HTR-8/SVneo (cell line): ENCODE measurements at regions not wholly inside any gene's neighbourhood (a gene's known extent, or its start where the extent isn't known, plus 50 kb on each side); places are given as distances from the start of the nearest gene placed in this dataset.

Experiments
- DNase-seq: peaks from one replicate; pipeline ENCODE4 v3.0.0; 2011; ENCODE audit warnings: low spot score, mixed read lengths; ENCODE audit not compliant: insufficient read length
- FAIRE-seq: peaks from 2 replicates; lab custom pipeline; 2011; peaks lifted over from hg19 to GRCh38; lab: Jason Lieb, UNC

- FAIRE-seq (no peak), DNase-seq (no peak)
Observed at GRCh38 chr6:22069306-22069800, 227.5 kb downstream of the PRL start.

- FAIRE-seq (no peak), DNase-seq (no peak)
Observed at GRCh38 chr6:22071270-22072041, 225.4 kb downstream of the PRL start.

- DNase-seq (no peak), FAIRE-seq (no peak)
Observed at GRCh38 chr6:22072949-22073348, 223.9 kb downstream of the PRL start.

GRCh38 chr6:22073516-22074198 is 223.2 kb downstream of the PRL start:
- DNase-seq: no peak
- no peak for FAIRE-seq

- no peak for FAIRE-seq
- DNase-seq: no peak
Observed at GRCh38 chr6:22078288-22078687, 218.5 kb downstream of the PRL start.

GRCh38 chr6:22078802-22079545 is 217.9 kb downstream of the PRL start:
- FAIRE-seq: no peak
- no peak for DNase-seq

- FAIRE-seq (no peak), DNase-seq (no peak)
Observed at GRCh38 chr6:22079783-22080182, 217.1 kb downstream of the PRL start.

GRCh38 chr6:22081709-22082108 is 215.1 kb downstream of the PRL start:
- DNase-seq (no peak), FAIRE-seq (no peak)

- no peak for DNase-seq
Observed at GRCh38 chr6:22082218-22082617, 214.6 kb downstream of the PRL start.

GRCh38 chr6:22083119-22083518 is 213.7 kb downstream of the PRL start:
- DNase-seq (no peak), FAIRE-seq (no peak)

More at GRCh38 chr6:22082218-22082617, 214.6 kb downstream of the PRL start:
- no peak for FAIRE-seq

GRCh38 chr6:22087960-22088706 is 208.7 kb downstream of the PRL start:
- FAIRE-seq (no peak), DNase-seq (no peak)

- FAIRE-seq (no peak), DNase-seq (no peak)
Observed at GRCh38 chr6:22091424-22091948, 205.3 kb downstream of the PRL start.

- no peak for DNase-seq
- no peak for FAIRE-seq
Observed at GRCh38 chr6:22095836-22096235, 201.0 kb downstream of the PRL start.

GRCh38 chr6:22098601-22099031 is 198.2 kb downstream of the PRL start:
- FAIRE-seq (no peak), DNase-seq (no peak)

GRCh38 chr6:22099231-22099630 is 197.6 kb downstream of the PRL start:
- DNase-seq (no peak), FAIRE-seq (no peak)

- no peak for DNase-seq
Observed at GRCh38 chr6:22099923-22100322, 196.9 kb downstream of the PRL start.

GRCh38 chr6:22101163-22101562 is 195.7 kb downstream of the PRL start:
- FAIRE-seq (no peak), DNase-seq (no peak)

More at GRCh38 chr6:22099923-22100322, 196.9 kb downstream of the PRL start:
- no peak for FAIRE-seq

GRCh38 chr6:22102671-22103070 is 194.2 kb downstream of the PRL start:
- DNase-seq: no peak
- FAIRE-seq: no peak

GRCh38 chr6:22106451-22106850 is 190.4 kb downstream of the PRL start:
- FAIRE-seq (no peak), DNase-seq (no peak)

- FAIRE-seq: no peak
- no peak for DNase-seq
Observed at GRCh38 chr6:22106961-22107360, 189.9 kb downstream of the PRL start.
